ENCODE measurements at regions not wholly inside any gene's neighbourhood (a gene's known extent, or its start where the extent isn't known, plus 50 kb on each side); places are given as distances from the start of the nearest gene placed in this dataset.

- Histone ChIP-seq H3K23ac (ENCODE audit: insufficient read length, low read depth, low read length) (no peak overlapping the region), H2BK20ac (ENCODE audit: low read depth, low read length, poor library complexity, severe bottlenecking) (no peak overlapping the region), H3K4ac (ENCODE audit: low read depth, low read length) (no peak overlapping the region), H3K4me2 (ENCODE audit: insufficient read depth, insufficient read length, low read length) (no peak overlapping the region), H2BK5ac (ENCODE audit: insufficient read length, low read length) (no peak overlapping the region), H4K8ac (replicated peaks; ENCODE audit: insufficient read length, low read depth, low read length) (no peak overlapping the region), H2BK120ac (ENCODE audit: low read depth, low read length, poor library complexity, severe bottlenecking) (no peak overlapping the region), H3K27ac (ENCODE audit: insufficient read length, low read depth, low read length) (no peak overlapping the region), H2BK12ac (ENCODE audit: insufficient read length, low read depth, low read length) (no peak overlapping the region), H4K5ac (ENCODE audit: insufficient read length, low read depth, low read length) (no peak overlapping the region), H3K56ac (ENCODE audit: insufficient read length, low read depth, low read length) (no peak overlapping the region), H3K4me1 (ENCODE audit: insufficient read depth, low read length) (no peaks in the 10 kb centered on the region), H3K79me2 (ENCODE audit: insufficient read depth, low read length) (no peaks in the 10 kb centered on the region), H3K9me3 (ENCODE audit: control insufficient read depth, low read depth, low read length) (no peaks in the 10 kb centered on the region), H4K20me1 (ENCODE audit: control insufficient read depth, insufficient read depth, insufficient read length) (no peaks in the 10 kb centered on the region), H3K18ac (ENCODE audit: insufficient read length, low read depth, low read length) (no peak overlapping the region), H4K91ac (ENCODE audit: insufficient read length, low read depth, low read length) (no peak overlapping the region), H3T11ph (ENCODE audit: low read length) (no peak overlapping the region), H2AK5ac (ENCODE audit: insufficient read length, low read length) (no peak overlapping the region), H3K14ac (ENCODE audit: insufficient read depth, low read length) (no peak overlapping the region), H2BK15ac (ENCODE audit: low read depth, low read length) (no peak overlapping the region), H3K27me3 (ENCODE audit: insufficient read depth, low read length) (no peaks in the 10 kb centered on the region), H2AFZ (ENCODE audit: low read length) (no peak overlapping the region), H3K9ac (ENCODE audit: extremely low read depth, insufficient read length, low read length) (no peak overlapping the region), H3K23me2 (ENCODE audit: insufficient read length, low read depth, low read length, poor library complexity, severe bottlenecking) (no peaks in the 10 kb centered on the region), H3K79me1 (ENCODE audit: insufficient read depth, low read depth, low read length, poor library complexity, severe bottlenecking) (no peaks in the 10 kb centered on the region)
- TF ChIP-seq CTCF (conservative IDR thresholded peaks at IDR 0.05): no peak
- Mint-ChIP-seq H3K9me3 (peaks cover 6 to 10% of the 10 kb centered on the region in 2 experiments; a peak in 4 of 5 replicates), H3K27ac (no peak overlapping the region), H3K36me3 (ENCODE audit: insufficient read depth in 1 of 3, low read depth in 3 of 3) (peaks cover 0 to 5% (median 0%) of the 10 kb centered on the region in 3 experiments; a peak in 3 of 7 replicates), H3K4me1 (no peaks in the 10 kb centered on the region), H3K4me3 (no peak overlapping the region), H3K27me3 (ENCODE audit: low read depth) (no peaks in the 10 kb centered on the region)
- DNase-seq: no peak
- WGBS (ENCODE audit: extremely low coverage, insufficient read length, low lambda C conversion rate): no CpG with 5 or more reads among the region's 2 CpGs
These were observed 559.4 kb downstream of the PLPP3 start for GRCh38 chr1:56019922-56020321.

Data from H9 (cell line).